ENCODE measurements at regions not wholly inside any gene's neighbourhood (a gene's known extent, or its start where the extent isn't known, plus 50 kb on each side); places are given as distances from the start of the nearest gene placed in this dataset.

DNA sequence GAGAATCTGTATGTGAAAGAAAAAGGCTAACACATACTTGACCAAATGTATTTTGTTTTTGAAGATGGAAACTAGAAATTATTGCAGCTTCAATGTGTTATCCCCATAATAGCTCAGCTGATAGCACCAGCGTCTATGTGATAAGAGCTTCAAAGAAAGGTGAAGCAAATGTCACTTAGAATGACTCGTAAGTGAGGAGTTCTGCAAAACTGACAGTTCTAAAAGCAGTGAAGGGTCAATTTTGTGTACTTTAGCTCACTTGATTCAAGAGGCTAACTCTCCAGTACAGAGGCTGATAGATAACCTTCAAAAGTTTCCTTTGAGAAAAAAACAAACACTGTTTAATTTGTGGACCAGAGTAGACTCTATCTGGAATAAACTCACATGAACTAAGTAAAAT lies 87.2 kb upstream of the CARD18 start:
- ChIA-PET RAD21 (ENCODE audit: low non-redundant PET in 1 of 2, low total read pairs in 2 of 2, uncharacterized antibody in 2 of 2, unreplicated experiment in 2 of 2) (no interaction called here), POLR2A (no interaction called here), CTCF (no interaction called here)
- Histone ChIP-seq H3K9me2 (ENCODE audit: insufficient read depth) (no peaks in the 10 kb centered on the region; the same call in 1 of the 2 replicates), H3K4me2 (ENCODE audit: low read length) (peak overlapping the region; percentile 20; the same call in 1 of the 2 replicates), H4K20me1 (ENCODE audit: insufficient read depth) (no peaks in the 10 kb centered on the region), H3K36me3 (ENCODE audit: control insufficient read depth in 1 of 2, insufficient read depth in 2 of 2, low read length in 2 of 2) (no peaks in the 10 kb centered on the region), H2AFZ (ENCODE audit: low read depth, low read length, poor library complexity, severe bottlenecking) (peak overlapping the region; percentile 56), H3K9ac (ENCODE audit: low read length) (no peak overlapping the region), H3K27me3 (ENCODE audit: insufficient read depth, low read length) (no peaks in the 10 kb centered on the region), H3K79me2 (ENCODE audit: insufficient read depth, low read length) (no peaks in the 10 kb centered on the region), H3K4me3 (replicated peaks in 1 of 2; ENCODE audit: low read depth in 1 of 2, low read length in 2 of 2) (no peak overlapping the region), H3K4me1 (ENCODE audit: control insufficient read depth in 1 of 2, insufficient read depth in 2 of 2, low read length in 2 of 2) (peaks cover 0 to 19% of the 10 kb centered on the region in 2 experiments; a peak in 2 of 4 replicates), H3K9me3 (ENCODE audit: control insufficient read depth in 1 of 2, insufficient read depth in 1 of 2, low read depth in 1 of 2, low read length in 2 of 2) (no peaks in the 10 kb centered on the region), H3K27ac (ENCODE audit: low read depth, low read length) (no peak overlapping the region)
- DNase-seq (ENCODE audit: low read depth, low spot score) = no peak
- BruUV-seq (replicated peaks) = no TSS peak
- no peak for TF ChIP-seq SRF (IDR thresholded peaks at IDR 0.05; ENCODE audit: low read depth)
- no peak for TF ChIP-seq JUND (IDR thresholded peaks at IDR 0.05)
- no peak for ATAC-seq
- intact Hi-C loops (cut with micrococcal nuclease) = no loop called here

DNA sequence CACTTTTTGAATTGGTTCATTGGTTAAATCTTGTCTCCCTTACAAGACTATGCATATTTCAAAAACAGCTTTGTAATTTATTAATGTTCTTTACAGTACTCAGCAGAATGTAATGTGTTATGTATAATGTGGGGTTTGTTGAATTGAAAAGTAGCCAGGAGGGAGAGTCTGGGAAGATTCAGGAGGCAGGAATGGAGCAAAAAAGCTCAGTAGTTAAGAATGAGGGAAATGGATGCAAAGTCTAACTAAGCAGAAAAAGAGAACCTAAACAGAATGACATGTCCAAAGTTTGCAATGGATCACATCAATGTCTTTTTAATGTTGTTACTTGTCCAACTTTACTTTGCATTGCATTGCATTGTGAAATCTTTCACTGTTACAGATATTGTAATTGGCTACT lies 86.5 kb upstream of the CARD18 start:
- ChIA-PET CTCF (no interaction called here), RAD21 (ENCODE audit: low non-redundant PET in 1 of 2, low total read pairs in 2 of 2, uncharacterized antibody in 2 of 2, unreplicated experiment in 2 of 2) (no interaction called here), POLR2A (no interaction called here)
- no peak for ATAC-seq
- Histone ChIP-seq H3K27me3 (ENCODE audit: insufficient read depth, low read length) (no peaks in the 10 kb centered on the region), H4K20me1 (ENCODE audit: insufficient read depth) (no peaks in the 10 kb centered on the region), H3K4me2 (ENCODE audit: low read length) (no peak overlapping the region), H3K9me2 (ENCODE audit: insufficient read depth) (no peaks in the 10 kb centered on the region; the same call in 1 of the 2 replicates), H3K4me3 (replicated peaks in 1 of 2; ENCODE audit: low read depth in 1 of 2, low read length in 2 of 2) (no peak overlapping the region), H3K9me3 (ENCODE audit: control insufficient read depth in 1 of 2, insufficient read depth in 1 of 2, low read depth in 1 of 2, low read length in 2 of 2) (no peaks in the 10 kb centered on the region), H3K4me1 (ENCODE audit: control insufficient read depth in 1 of 2, insufficient read depth in 2 of 2, low read length in 2 of 2) (peaks cover 0 to 18% of the 10 kb centered on the region in 2 experiments; a peak in 2 of 4 replicates), H3K9ac (ENCODE audit: low read length) (no peak overlapping the region), H3K79me2 (ENCODE audit: insufficient read depth, low read length) (no peaks in the 10 kb centered on the region), H3K27ac (ENCODE audit: low read depth, low read length) (no peak overlapping the region), H3K36me3 (ENCODE audit: control insufficient read depth in 1 of 2, insufficient read depth in 2 of 2, low read length in 2 of 2) (no peaks in the 10 kb centered on the region), H2AFZ (ENCODE audit: low read depth, low read length, poor library complexity, severe bottlenecking) (no peak overlapping the region)
- intact Hi-C loops (cut with micrococcal nuclease) = no loop called here
- DNase-seq (ENCODE audit: low read depth, low spot score) = no peak
- BruUV-seq (replicated peaks) = no TSS peak
- TF ChIP-seq ZFX (IDR thresholded peaks at IDR 0.05) = no peak
- TF ChIP-seq CBX3 (IDR thresholded peaks at IDR 0.05; ENCODE audit: low read depth) = no peak
- no peak for TF ChIP-seq EZH2 (IDR thresholded peaks at IDR 0.05)
- TF ChIP-seq SRF (IDR thresholded peaks at IDR 0.05; ENCODE audit: low read depth) = no peak
- no peak for TF ChIP-seq RAD21 (IDR thresholded peaks at IDR 0.05; ENCODE audit: low read depth)
- TF ChIP-seq FOSL1 (IDR thresholded peaks at IDR 0.05; ENCODE audit: low read depth) = no peak
- no peak for TF ChIP-seq SIN3A (IDR thresholded peaks at IDR 0.05; ENCODE audit: low read depth)
- no peak for TF ChIP-seq ZNF274 (IDR thresholded peaks at IDR 0.05; ENCODE audit: low read depth, low read length)
- TF ChIP-seq SP1 (IDR thresholded peaks at IDR 0.05; ENCODE audit: low read depth) = no peak
- TF ChIP-seq, protein P1, sequence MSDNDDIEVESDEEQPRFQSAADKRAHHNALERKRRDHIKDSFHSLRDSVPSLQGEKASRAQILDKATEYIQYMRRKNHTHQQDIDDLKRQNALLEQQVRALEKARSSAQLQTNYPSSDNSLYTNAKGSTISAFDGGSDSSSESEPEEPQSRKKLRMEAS (IDR thresholded peaks at IDR 0.05) = no peak
- TF ChIP-seq POLR2AphosphoS5 (IDR thresholded peaks at IDR 0.05; ENCODE audit: low read depth, low read length) = no peak
- TF ChIP-seq, protein P2, sequence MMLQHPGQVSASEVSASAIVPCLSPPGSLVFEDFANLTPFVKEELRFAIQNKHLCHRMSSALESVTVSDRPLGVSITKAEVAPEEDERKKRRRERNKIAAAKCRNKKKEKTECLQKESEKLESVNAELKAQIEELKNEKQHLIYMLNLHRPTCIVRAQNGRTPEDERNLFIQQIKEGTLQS (IDR thresholded peaks at IDR 0.05) = no peak
- TF ChIP-seq YY1 (IDR thresholded peaks at IDR 0.05; ENCODE audit: extremely low read depth, insufficient replicate concordance, low read depth, low read length) = no peak
- TF ChIP-seq JUND (IDR thresholded peaks at IDR 0.05) = no peak
- TF ChIP-seq ELF1 (IDR thresholded peaks at IDR 0.05; ENCODE audit: borderline replicate concordance, low read depth) = no peak
- TF ChIP-seq POLR2A (IDR thresholded peaks at IDR 0.05; ENCODE audit: borderline replicate concordance, extremely low read depth, insufficient read depth, insufficient read length) = no peak
- no peak for TF ChIP-seq TCF7L2 (IDR thresholded peaks at IDR 0.05; ENCODE audit: borderline replicate concordance, extremely low read depth, insufficient read depth, insufficient read length)
- TF ChIP-seq CEBPB (IDR thresholded peaks at IDR 0.05; ENCODE audit: low read depth) = no peak

All from HCT116 (cell line).